CD14-positive monocyte (primary cell): ENCODE measurements at regions not wholly inside any gene's neighbourhood (a gene's known extent, or its start where the extent isn't known, plus 50 kb on each side); places are given as distances from the start of the nearest gene placed in this dataset.

ENCODE experiments used
- DNase-seq, 3 donors: peaks; one replicate each; pipeline ENCODE4 v3.0.0-alpha.2; 2011 to 2022
- H2AFZ ChIP-seq: 2 replicates; pipeline ENCODE4 v1.6.0; 2012; ENCODE audit warnings: mild to moderate bottlenecking, low read depth, low read length, inconsistent platforms; ENCODE audit not compliant: insufficient read depth, poor library complexity, severe bottlenecking
- H3K27ac ChIP-seq, 2 donors: 1 replicate in 1 of 2; 2 replicates in 1 of 2; pipeline ENCODE4 v1.5.1; 2012 to 2013; ENCODE audit warnings: low read length in 2 of 2, control low read depth in 1 of 2, inconsistent platforms in 1 of 2, low read depth in 1 of 2, mild to moderate bottlenecking in 1 of 2
- H3K27me3 ChIP-seq, 2 donors: one replicate each; pipeline versions ENCODE4 v1.6.0 to v1.6.1; 2011 to 2013; ENCODE audit warnings: low read length in 2 of 2; ENCODE audit not compliant: control insufficient read depth in 2 of 2, insufficient read depth in 2 of 2
- H3K36me3 ChIP-seq, 2 donors: replicated peaks in 1 of 2; 1 replicate in 1 of 2; 2 replicates in 1 of 2; pipeline versions ENCODE4 v1.5.1 to v1.6.1; 2012 to 2013; ENCODE audit warnings: low read length in 2 of 2, control low read depth in 1 of 2, inconsistent platforms in 1 of 2, mild to moderate bottlenecking in 1 of 2; ENCODE audit not compliant: insufficient read depth in 2 of 2, control insufficient read depth in 1 of 2
- H3K4me1 ChIP-seq, 2 donors: 1 replicate in 1 of 2; 2 replicates in 1 of 2; pipeline versions ENCODE4 v1.5.1 to v1.6.1; 2012 to 2013; ENCODE audit warnings: low read length in 2 of 2, control low read depth in 1 of 2, inconsistent platforms in 1 of 2, mild to moderate bottlenecking in 1 of 2, moderate library complexity in 1 of 2; ENCODE audit not compliant: insufficient read depth in 2 of 2, control insufficient read depth in 1 of 2
- H3K4me2 ChIP-seq: replicated peaks from 2 replicates; pipeline ENCODE3; 2012; ENCODE audit warnings: low read length, moderate library complexity, mild to moderate bottlenecking; ENCODE audit not compliant: poor library complexity, severe bottlenecking; ENCODE audit errors: extremely low read depth
- H3K4me3 ChIP-seq, 3 experiments: fragments of 200-600 bp in 1 of 3; sonication (generic) in 1 of 3; replicated peaks in 1 of 3; 1 replicate in 2 of 3; 2 replicates in 1 of 3; pipeline ENCODE4 v1.5.1; 2011 to 2013; ENCODE audit warnings: low read length in 3 of 3, mild to moderate bottlenecking in 3 of 3, control low read depth in 2 of 3, low read depth in 2 of 3, inconsistent platforms in 1 of 3, moderate library complexity in 1 of 3
- H3K79me2 ChIP-seq: 2 replicates; pipeline ENCODE4 v1.6.0; 2012; ENCODE audit warnings: mild to moderate bottlenecking, control low read depth, inconsistent platforms, low read length, moderate library complexity; ENCODE audit not compliant: insufficient read depth
- H3K9ac ChIP-seq: 2 replicates; pipeline ENCODE4 v1.6.0; 2017; ENCODE audit warnings: low read length, mild to moderate bottlenecking; ENCODE audit not compliant: insufficient read depth, poor library complexity, severe bottlenecking
- H3K9me3 ChIP-seq, 2 donors: replicated peaks in 1 of 2; 1 replicate in 1 of 2; 2 replicates in 1 of 2; pipeline versions ENCODE4 v1.5.1 to v1.6.1; 2012 to 2013; ENCODE audit warnings: low read length in 2 of 2, control low read depth in 1 of 2; ENCODE audit not compliant: control insufficient read depth in 1 of 2, insufficient read depth in 1 of 2
- H4K20me1 ChIP-seq: 2 replicates; pipeline ENCODE4 v1.6.0; 2012; ENCODE audit warnings: mild to moderate bottlenecking, low read length, control low read depth, moderate library complexity; ENCODE audit not compliant: insufficient read depth
- H3K27ac Mint-ChIP-seq, 7 donors: one replicate each; pipeline ENCODE4 v1.8.0; 2020; ENCODE audit warnings: mild to moderate bottlenecking in 7 of 7, mixed read lengths in 7 of 7, moderate library complexity in 6 of 7, inconsistent platforms in 2 of 7
- H3K27me3 Mint-ChIP-seq, 3 donors: one replicate each; pipeline ENCODE4 v1.8.0; 2021 to 2022; ENCODE audit warnings: low read depth in 3 of 3, mild to moderate bottlenecking in 3 of 3, mixed read lengths in 3 of 3, moderate library complexity in 3 of 3, inconsistent platforms in 1 of 3
- H3K36me3 Mint-ChIP-seq, 2 donors: one replicate each; pipeline ENCODE4 v1.8.0; 2020; ENCODE audit warnings: mixed read lengths in 2 of 2, inconsistent platforms in 1 of 2, mild to moderate bottlenecking in 1 of 2
- H3K4me1 Mint-ChIP-seq: one replicate; pipeline ENCODE4 v1.8.0; 2020; ENCODE audit warnings: mild to moderate bottlenecking, mixed read lengths
- H3K4me3 Mint-ChIP-seq, 2 donors: one replicate each; pipeline ENCODE4 v1.8.0; 2020; ENCODE audit warnings: mild to moderate bottlenecking in 2 of 2, mixed read lengths in 2 of 2, moderate library complexity in 1 of 2
- H3K9me3 Mint-ChIP-seq, 7 donors: one replicate each; pipeline ENCODE4 v1.8.0; 2020 to 2022; ENCODE audit warnings: mixed read lengths in 7 of 7, mild to moderate bottlenecking in 6 of 7, moderate library complexity in 6 of 7, inconsistent platforms in 2 of 7
- WGBS: methylation state at CpG from one replicate; pipeline ENCODE4 v1.1.5; 2013; ENCODE audit warnings: missing lambda C conversion rate; ENCODE audit not compliant: insufficient coverage; 5-methylcytosine and 5-hydroxymethylcytosine counted together
- intact Hi-C, 2 donors: fragments of 100-400 bp; cut with micrococcal nuclease; formaldehyde crosslinking; loops; one replicate each; pipeline versions ENCODE4 v1.15.0 to v1.15.1; 2023
- TF ChIP-seq, protein P1 (sequence below): fragments of 200-600 bp; IDR thresholded peaks from one replicate; pipeline ENCODE4 v1.8.0; 2022; ENCODE audit warnings: antibody characterized with exemption, mild to moderate bottlenecking

DNA sequence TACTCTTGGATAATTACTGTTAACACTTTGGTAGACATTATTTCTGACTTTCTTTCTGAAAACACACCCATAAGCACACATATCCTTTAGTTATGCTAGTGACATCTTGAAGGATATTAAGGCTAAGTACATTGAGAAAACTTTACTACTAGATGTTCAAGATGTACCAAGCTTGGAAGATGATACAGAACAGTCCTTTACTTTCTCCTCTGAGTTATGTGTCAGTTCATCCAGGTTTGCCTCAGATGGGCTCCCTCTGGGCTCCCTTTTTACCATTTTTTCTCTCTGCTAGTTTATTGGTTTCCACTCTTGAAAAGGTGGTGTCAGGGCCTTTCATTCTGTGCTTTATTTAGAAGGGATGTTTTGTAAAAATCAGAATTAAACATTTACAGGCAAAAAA, 172.3 kb downstream of the S1PR1 start:
- no peaks in the 10 kb centered on the region for H3K9me3 ChIP-seq
- peaks cover 0 to 2% (median 0%) of the 10 kb centered on the region in 3 donors for H3K27me3 Mint-ChIP-seq
- no peak overlapping the region for H3K4me3 Mint-ChIP-seq
- no peaks in the 10 kb centered on the region for H3K4me1 ChIP-seq
- no peak overlapping the region for H3K9ac ChIP-seq
- no peak overlapping the region for H3K4me2 ChIP-seq
- H3K9me3 Mint-ChIP-seq, result peaks cover 0 to 9% (median 4%) of the 10 kb centered on the region in 7 donors
- no peaks in the 10 kb centered on the region for H3K79me2 ChIP-seq
- no peak for DNase-seq
- no peaks in the 10 kb centered on the region for H3K27me3 ChIP-seq
- TF ChIP-seq, protein P1, sequence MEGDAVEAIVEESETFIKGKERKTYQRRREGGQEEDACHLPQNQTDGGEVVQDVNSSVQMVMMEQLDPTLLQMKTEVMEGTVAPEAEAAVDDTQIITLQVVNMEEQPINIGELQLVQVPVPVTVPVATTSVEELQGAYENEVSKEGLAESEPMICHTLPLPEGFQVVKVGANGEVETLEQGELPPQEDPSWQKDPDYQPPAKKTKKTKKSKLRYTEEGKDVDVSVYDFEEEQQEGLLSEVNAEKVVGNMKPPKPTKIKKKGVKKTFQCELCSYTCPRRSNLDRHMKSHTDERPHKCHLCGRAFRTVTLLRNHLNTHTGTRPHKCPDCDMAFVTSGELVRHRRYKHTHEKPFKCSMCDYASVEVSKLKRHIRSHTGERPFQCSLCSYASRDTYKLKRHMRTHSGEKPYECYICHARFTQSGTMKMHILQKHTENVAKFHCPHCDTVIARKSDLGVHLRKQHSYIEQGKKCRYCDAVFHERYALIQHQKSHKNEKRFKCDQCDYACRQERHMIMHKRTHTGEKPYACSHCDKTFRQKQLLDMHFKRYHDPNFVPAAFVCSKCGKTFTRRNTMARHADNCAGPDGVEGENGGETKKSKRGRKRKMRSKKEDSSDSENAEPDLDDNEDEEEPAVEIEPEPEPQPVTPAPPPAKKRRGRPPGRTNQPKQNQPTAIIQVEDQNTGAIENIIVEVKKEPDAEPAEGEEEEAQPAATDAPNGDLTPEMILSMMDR, result no peak
- no peaks in the 10 kb centered on the region for H3K36me3 ChIP-seq
- no peak overlapping the region for H3K4me3 ChIP-seq
- H3K27ac Mint-ChIP-seq, result no peak overlapping the region
- H3K4me1 Mint-ChIP-seq, result no peaks in the 10 kb centered on the region
- H3K27ac ChIP-seq, result no peak overlapping the region
- H2AFZ ChIP-seq, result no peak overlapping the region
- intact Hi-C loops, result no loop called here
- H3K36me3 Mint-ChIP-seq, result no peaks in the 10 kb centered on the region
- no peaks in the 10 kb centered on the region for H4K20me1 ChIP-seq

DNA sequence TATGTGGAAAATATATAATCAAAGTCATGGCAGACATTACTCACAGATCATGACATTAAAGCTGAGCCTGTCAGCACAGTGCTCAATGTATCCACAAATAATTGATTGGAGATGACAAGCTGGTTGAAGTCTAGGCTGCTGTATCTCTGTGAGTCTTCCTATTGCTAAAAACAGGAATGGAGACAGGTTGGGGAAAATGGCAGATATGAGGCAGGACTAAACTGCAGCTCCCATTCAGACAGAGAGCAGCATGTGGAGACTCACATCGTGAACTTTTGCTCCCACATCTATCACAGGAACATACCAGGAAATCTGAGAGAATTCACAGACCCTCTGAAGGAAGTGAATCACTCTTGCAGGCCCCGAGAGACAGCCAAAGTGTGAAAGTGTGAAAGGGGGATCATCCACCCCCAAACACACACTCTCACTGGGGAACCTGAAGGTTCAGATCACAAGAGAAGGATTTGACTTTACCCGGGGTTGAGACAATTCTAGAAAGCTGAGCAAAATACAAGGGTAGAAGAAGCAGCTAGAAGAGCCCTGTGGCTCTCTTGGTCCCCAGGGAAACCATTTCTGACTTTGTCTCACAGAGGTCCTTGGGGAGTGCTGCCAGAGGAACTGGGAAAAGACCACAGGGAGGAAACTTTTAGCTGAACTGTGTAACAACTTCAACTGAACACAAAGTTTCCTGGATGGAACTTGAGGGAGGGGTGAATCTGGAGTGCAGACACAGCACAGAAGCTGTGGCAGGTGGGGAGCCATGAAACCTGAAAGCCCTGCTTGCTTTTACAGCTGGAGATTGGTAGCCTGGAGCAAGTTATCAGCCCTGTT, 173.4 kb downstream of the S1PR1 start:
- DNase-seq, result no peak
- H2AFZ ChIP-seq, result no peak overlapping the region

More for the DNA sequence above, 173.4 kb downstream of the S1PR1 start:
- Histone ChIP-seq H3K9ac (no peak overlapping the region), H3K4me2 (no peak overlapping the region), H3K4me3 (no peak overlapping the region), H3K9me3 (no peaks in the 10 kb centered on the region), H3K27ac (no peak overlapping the region), H3K27me3 (no peaks in the 10 kb centered on the region), H4K20me1 (no peaks in the 10 kb centered on the region), H3K36me3 (no peaks in the 10 kb centered on the region), H3K79me2 (no peaks in the 10 kb centered on the region), H3K4me1 (no peaks in the 10 kb centered on the region)
- H3K9me3 Mint-ChIP-seq, result peaks cover 0 to 10% (median 4%) of the 10 kb centered on the region in 7 donors
- H3K36me3 Mint-ChIP-seq, result no peaks in the 10 kb centered on the region
- H3K4me1 Mint-ChIP-seq, result no peaks in the 10 kb centered on the region
- no peak overlapping the region for H3K4me3 Mint-ChIP-seq
- TF ChIP-seq, protein P1, result no peak
- 57% methylated on average over 1 of the region's 3 CpGs for WGBS
- H3K27ac Mint-ChIP-seq, result no peak overlapping the region
- peaks cover 0 to 2% (median 0%) of the 10 kb centered on the region in 3 donors for H3K27me3 Mint-ChIP-seq
- intact Hi-C loops, result no loop called here
